Loucy (cell line): ENCODE measurements at regions not wholly inside any gene's neighbourhood (a gene's known extent, or its start where the extent isn't known, plus 50 kb on each side); places are given as distances from the start of the nearest gene placed in this dataset.

ENCODE experiments used
- H2AFZ ChIP-seq: fragments of 200-600 bp; sonication (generic); 2 replicates; pipeline ENCODE4 v1.6.0; 2016; ENCODE audit warnings: antibody characterized with exemption, mild to moderate bottlenecking, low read length, moderate library complexity
- H3F3A ChIP-seq: fragments of 200-600 bp; 2 replicates; pipeline ENCODE4 v1.6.0; 2016; ENCODE audit warnings: antibody characterized with exemption, low read depth, mild to moderate bottlenecking
- H3K27me3 ChIP-seq: fragments of 200-600 bp; sonication (generic); 2 replicates; pipeline ENCODE4 v1.6.1; 2014; ENCODE audit warnings: low read length, mild to moderate bottlenecking; ENCODE audit not compliant: insufficient read depth, poor library complexity, severe bottlenecking
- H3K36me3 ChIP-seq: fragments of 200-600 bp; sonication (generic); 2 replicates; pipeline ENCODE4 v1.6.1; 2016; ENCODE audit warnings: low read length; ENCODE audit not compliant: insufficient read depth
- H3K4me1 ChIP-seq: fragments of 200-600 bp; sonication (generic); 2 replicates; pipeline ENCODE4 v1.5.1; 2014; ENCODE audit warnings: low read length, mild to moderate bottlenecking; ENCODE audit not compliant: insufficient read depth, poor library complexity, severe bottlenecking
- H3K4me2 ChIP-seq: fragments of 200-600 bp; sonication (generic); 2 replicates; pipeline ENCODE4 v1.6.0; 2014; ENCODE audit warnings: antibody characterized with exemption, low read length, low read depth, mild to moderate bottlenecking; ENCODE audit not compliant: poor library complexity, severe bottlenecking
- H3K4me3 ChIP-seq: fragments of 200-600 bp; sonication (generic); 2 replicates; pipeline ENCODE4 v1.5.1; 2014; ENCODE audit warnings: low read length, mild to moderate bottlenecking, mixed read lengths; ENCODE audit not compliant: poor library complexity, severe bottlenecking
- H3K79me2 ChIP-seq: fragments of 200-600 bp; sonication (generic); 2 replicates; pipeline ENCODE4 v1.6.1; 2014; ENCODE audit warnings: low read length; ENCODE audit not compliant: insufficient read depth
- H3K9ac ChIP-seq: fragments of 200-600 bp; sonication (generic); 2 replicates; pipeline ENCODE4 v1.6.0; 2014; ENCODE audit warnings: mild to moderate bottlenecking, low read depth, low read length, moderate library complexity; ENCODE audit not compliant: poor library complexity, severe bottlenecking
- H3K9me2 ChIP-seq: fragments of 200-600 bp; sonication (generic); replicated peaks from 2 replicates; pipeline ENCODE4 v1.6.1; 2016; ENCODE audit warnings: low read depth, low read length, mixed read lengths
- H3K9me3 ChIP-seq: fragments of 200-600 bp; sonication (generic); 2 replicates; pipeline ENCODE4 v1.6.1; 2014; ENCODE audit warnings: mild to moderate bottlenecking, antibody characterized with exemption, low read length, low read depth; ENCODE audit not compliant: insufficient read depth
- H4K20me1 ChIP-seq: fragments of 200-600 bp; sonication (generic); 2 replicates; pipeline ENCODE4 v1.6.0; 2014; ENCODE audit warnings: antibody characterized with exemption, low read length, mild to moderate bottlenecking; ENCODE audit not compliant: insufficient read depth, poor library complexity, severe bottlenecking
- EZH2phosphoT487 ChIP-seq: fragments of 200-600 bp; IDR thresholded peaks from 2 replicates; pipeline ENCODE4 v1.6.1; 2018; ENCODE audit warnings: antibody characterized with exemption, mild to moderate bottlenecking, moderate library complexity, borderline replicate concordance
- TF ChIP-seq, protein P1 (sequence below): fragments of 200-600 bp; sonication (generic); conservative IDR thresholded peaks from 2 replicates; pipeline ENCODE4 v1.5.1; 2014; ENCODE audit warnings: mild to moderate bottlenecking, antibody characterized with exemption, low read length

DNA sequence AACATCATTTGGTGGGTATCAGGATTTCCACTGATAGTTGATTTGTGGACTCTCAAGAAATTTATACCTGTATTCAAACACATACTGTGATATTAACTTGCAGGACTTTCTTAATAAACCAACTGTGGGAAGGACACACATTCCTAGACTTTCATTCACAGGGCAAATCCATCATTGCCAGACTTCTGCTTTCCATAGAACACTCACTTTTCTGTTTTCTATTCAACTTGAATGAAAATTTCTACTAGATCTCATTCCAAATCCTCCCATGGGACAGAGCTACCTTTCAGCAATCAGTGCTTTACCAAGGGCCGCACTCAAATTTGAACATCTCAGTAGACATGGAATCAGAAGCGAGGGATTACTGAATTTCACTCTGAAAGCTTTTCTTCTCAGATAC, 612.5 kb downstream of the IRS1 start:
- no peaks in the 10 kb centered on the region for H3K36me3 ChIP-seq
- no peaks in the 10 kb centered on the region for H3K4me1 ChIP-seq
- no peaks in the 10 kb centered on the region for H3F3A ChIP-seq
- H2AFZ ChIP-seq, result no peak overlapping the region
- H3K4me2 ChIP-seq, result no peak overlapping the region
- H3K9me2 ChIP-seq, result no peaks in the 10 kb centered on the region
- TF ChIP-seq, protein P1, sequence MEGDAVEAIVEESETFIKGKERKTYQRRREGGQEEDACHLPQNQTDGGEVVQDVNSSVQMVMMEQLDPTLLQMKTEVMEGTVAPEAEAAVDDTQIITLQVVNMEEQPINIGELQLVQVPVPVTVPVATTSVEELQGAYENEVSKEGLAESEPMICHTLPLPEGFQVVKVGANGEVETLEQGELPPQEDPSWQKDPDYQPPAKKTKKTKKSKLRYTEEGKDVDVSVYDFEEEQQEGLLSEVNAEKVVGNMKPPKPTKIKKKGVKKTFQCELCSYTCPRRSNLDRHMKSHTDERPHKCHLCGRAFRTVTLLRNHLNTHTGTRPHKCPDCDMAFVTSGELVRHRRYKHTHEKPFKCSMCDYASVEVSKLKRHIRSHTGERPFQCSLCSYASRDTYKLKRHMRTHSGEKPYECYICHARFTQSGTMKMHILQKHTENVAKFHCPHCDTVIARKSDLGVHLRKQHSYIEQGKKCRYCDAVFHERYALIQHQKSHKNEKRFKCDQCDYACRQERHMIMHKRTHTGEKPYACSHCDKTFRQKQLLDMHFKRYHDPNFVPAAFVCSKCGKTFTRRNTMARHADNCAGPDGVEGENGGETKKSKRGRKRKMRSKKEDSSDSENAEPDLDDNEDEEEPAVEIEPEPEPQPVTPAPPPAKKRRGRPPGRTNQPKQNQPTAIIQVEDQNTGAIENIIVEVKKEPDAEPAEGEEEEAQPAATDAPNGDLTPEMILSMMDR, result no peak
- no peak for TF ChIP-seq EZH2phosphoT487
- no peak overlapping the region for H3K9ac ChIP-seq
- H3K27me3 ChIP-seq, result no peaks in the 10 kb centered on the region
- no peak overlapping the region for H3K4me3 ChIP-seq
- H4K20me1 ChIP-seq, result no peaks in the 10 kb centered on the region
- no peaks in the 10 kb centered on the region for H3K79me2 ChIP-seq
- no peaks in the 10 kb centered on the region for H3K9me3 ChIP-seq

DNA sequence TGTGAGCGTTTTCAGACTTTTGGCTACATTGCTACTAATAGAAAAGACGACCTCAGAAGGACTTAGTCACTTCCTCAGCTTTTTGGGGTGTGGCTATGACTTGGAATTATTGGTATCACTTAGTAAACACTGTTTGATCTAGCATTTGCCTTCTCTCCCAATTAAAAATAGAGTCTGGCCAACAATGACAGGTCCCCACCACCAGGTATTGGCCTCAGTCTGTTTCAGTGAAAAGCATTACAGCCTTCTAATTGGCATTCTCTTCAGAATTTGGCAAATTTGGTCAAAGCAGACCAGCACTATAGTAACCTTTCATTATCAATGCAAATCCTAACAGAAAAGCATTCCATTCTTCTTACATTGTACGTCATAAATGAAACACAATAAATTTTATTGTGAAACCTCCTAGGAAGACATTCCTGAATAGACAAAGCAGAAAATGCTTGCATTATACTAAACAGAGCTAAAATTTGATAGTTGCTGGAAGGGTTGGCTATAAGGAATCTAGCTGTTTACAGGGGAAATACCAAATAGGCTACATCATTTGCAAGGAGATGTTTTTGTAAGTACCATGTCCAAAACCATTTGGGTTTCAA, 613.9 kb downstream of the IRS1 start:
- Histone ChIP-seq H3K36me3 (no peaks in the 10 kb centered on the region), H3K4me2 (no peak overlapping the region), H3K9ac (no peak overlapping the region), H2AFZ (no peak overlapping the region), H3K9me2 (no peaks in the 10 kb centered on the region), H3F3A (no peaks in the 10 kb centered on the region), H4K20me1 (no peaks in the 10 kb centered on the region), H3K4me1 (no peaks in the 10 kb centered on the region), H3K9me3 (no peaks in the 10 kb centered on the region), H3K27me3 (no peaks in the 10 kb centered on the region), H3K79me2 (no peaks in the 10 kb centered on the region), H3K4me3 (no peak overlapping the region)
- no peak for TF ChIP-seq EZH2phosphoT487

DNA sequence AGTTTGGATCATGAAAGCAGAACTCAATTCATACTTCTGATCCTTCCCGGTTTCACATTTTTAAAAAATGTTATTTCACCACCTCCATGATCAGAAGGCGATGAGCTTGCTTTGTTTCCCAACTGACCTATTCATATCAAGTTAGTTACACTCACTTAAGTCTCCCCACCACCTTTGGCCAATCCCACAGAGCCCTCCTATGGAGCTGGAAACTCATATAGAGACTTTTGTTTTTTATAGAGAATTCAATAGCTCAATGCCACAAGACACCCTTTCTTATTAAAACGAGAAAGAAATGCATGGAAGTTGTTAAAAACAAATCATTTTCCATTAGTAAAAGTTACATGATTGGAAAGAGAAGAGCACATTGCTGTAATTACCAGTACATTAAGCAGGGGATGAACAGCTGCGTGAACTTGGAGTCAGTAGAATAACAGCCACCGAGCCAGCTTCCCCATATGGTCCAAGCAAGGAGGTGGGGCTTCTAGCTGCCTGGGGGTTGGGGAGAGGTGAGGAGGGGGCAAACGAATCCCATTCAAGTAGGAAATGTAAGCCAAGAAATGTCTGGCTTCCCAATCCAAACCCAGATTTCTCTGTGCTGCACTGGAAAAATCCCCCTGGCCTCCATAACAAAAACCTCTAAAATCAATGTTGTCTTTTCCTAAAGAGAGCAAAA, 614.5 kb downstream of the IRS1 start:
- Histone ChIP-seq H3K9me3 (no peaks in the 10 kb centered on the region), H3K4me3 (no peak overlapping the region), H3K4me2 (no peak overlapping the region), H3K4me1 (no peaks in the 10 kb centered on the region), H3K9ac (no peak overlapping the region), H3K9me2 (no peaks in the 10 kb centered on the region), H3F3A (no peaks in the 10 kb centered on the region), H4K20me1 (no peaks in the 10 kb centered on the region), H3K27me3 (no peaks in the 10 kb centered on the region), H2AFZ (no peak overlapping the region), H3K79me2 (no peaks in the 10 kb centered on the region), H3K36me3 (no peaks in the 10 kb centered on the region)
- no peak for TF ChIP-seq EZH2phosphoT487
- TF ChIP-seq, protein P1, result no peak

DNA sequence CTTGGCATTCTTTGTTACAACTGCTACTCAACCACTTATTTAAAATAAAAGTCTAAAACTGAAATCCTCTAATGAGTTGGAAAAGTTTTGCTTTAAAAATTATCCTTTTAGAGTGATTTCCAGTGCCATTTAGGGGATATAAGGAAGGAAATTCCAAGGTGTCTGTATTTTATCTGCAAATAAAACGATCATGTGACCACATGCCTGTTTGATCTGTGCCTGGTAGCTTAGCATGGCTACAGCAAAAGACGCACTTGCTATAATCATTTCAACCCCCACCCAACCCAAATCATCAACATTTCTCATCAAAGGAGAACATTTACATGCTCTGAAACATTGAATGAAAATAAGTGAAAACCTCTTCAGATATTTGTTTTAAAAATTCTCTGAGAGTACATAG, 615.1 kb downstream of the IRS1 start:
- H3K4me1 ChIP-seq, result no peaks in the 10 kb centered on the region
- H3F3A ChIP-seq, result no peaks in the 10 kb centered on the region
- H3K9me2 ChIP-seq, result no peaks in the 10 kb centered on the region
- no peak overlapping the region for H3K9ac ChIP-seq
- TF ChIP-seq EZH2phosphoT487, result no peak
- TF ChIP-seq, protein P1, result no peak
- H3K9me3 ChIP-seq, result no peaks in the 10 kb centered on the region
- H4K20me1 ChIP-seq, result no peaks in the 10 kb centered on the region
- no peaks in the 10 kb centered on the region for H3K79me2 ChIP-seq
- no peak overlapping the region for H3K4me3 ChIP-seq
- H3K36me3 ChIP-seq, result no peaks in the 10 kb centered on the region
- no peaks in the 10 kb centered on the region for H3K27me3 ChIP-seq
- no peak overlapping the region for H2AFZ ChIP-seq
- H3K4me2 ChIP-seq, result no peak overlapping the region
